GM12892 (cell line): ENCODE measurements at regions not wholly inside any gene's neighbourhood (a gene's known extent, or its start where the extent isn't known, plus 50 kb on each side); places are given as distances from the start of the nearest gene placed in this dataset.

Source experiments
- DNase-seq: peaks from one replicate; pipeline ENCODE4 v3.0.0; 2011; ENCODE audit not compliant: insufficient read length
- FAIRE-seq: peaks from 2 replicates; lab custom pipeline; 2011; peaks lifted over from hg19 to GRCh38; lab: Jason Lieb, UNC
- POLR2A ChIP-seq: IDR thresholded peaks from 2 replicates; pipeline ENCODE4 v1.6.1; 2011; ENCODE audit warnings: low read depth, low read length, control low read depth
- POLR2AphosphoS5 ChIP-seq: IDR thresholded peaks from 2 replicates; pipeline ENCODE4 v1.6.1; 2011; ENCODE audit warnings: low read depth, low read length, control low read depth
- TAF1 ChIP-seq: IDR thresholded peaks from 2 replicates; pipeline ENCODE4 v1.6.1; 2011; ENCODE audit warnings: low read depth, mild to moderate bottlenecking, control low read depth, low read length, borderline replicate concordance

DNA sequence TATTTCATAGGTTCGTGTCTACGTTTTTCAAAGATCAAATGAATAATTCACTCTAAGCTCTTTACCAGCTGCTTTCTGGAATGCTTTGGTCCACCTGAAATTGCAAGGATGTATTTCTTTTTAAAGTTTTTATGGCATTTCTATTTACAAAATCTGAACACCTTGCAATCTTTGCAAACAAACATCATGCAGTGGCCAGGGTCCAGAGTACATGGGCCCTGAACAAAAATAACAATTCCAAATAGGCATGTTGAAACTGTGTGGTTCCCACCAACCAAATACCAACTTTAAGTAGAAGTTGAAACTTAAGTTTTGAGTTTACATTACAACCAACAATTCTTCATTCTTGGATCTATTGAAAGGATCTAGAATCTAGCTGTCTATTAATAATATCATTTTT, 180.1 kb upstream of the FTMT start:
- no peak for TF ChIP-seq POLR2AphosphoS5
- TF ChIP-seq TAF1, result no peak
- no peak for TF ChIP-seq POLR2A
- no peak for DNase-seq
- FAIRE-seq, result no peak

GRCh38 chr5:121675924-121676323, 175.8 kb upstream of the FTMT start:
- FAIRE-seq, result no peak
- no peak for DNase-seq
- TF ChIP-seq TAF1 (no peak), POLR2AphosphoS5 (no peak), POLR2A (no peak)

DNA sequence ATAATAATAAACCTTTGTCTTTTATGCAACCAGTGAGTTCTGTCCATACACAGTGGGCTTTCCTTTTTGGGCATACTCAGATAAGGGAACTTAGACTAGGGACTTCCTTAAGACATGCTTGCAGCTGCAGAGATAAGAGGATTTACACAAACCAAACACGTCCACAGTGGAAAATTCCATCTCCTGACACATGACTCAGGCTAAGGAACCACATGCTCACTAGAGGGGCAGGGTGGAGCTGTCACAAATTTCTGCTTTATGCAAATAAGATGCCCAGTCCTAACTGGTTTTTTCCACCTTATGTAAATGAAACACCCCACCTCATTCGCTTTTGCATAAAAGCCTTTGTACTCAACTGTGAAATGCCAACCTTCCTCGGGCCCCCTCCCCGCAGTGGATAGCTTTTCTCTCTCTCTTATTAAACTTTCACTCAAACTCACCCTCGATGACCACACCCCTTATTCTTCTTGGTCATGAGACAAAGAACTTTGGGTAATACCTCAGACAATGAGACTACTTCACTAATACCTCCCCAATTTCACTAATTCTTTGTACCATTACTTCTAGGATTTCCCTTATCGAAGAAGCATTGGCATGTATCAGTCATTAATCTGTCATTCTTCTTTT, 170.3 kb upstream of the FTMT start:
- no peak for TF ChIP-seq TAF1
- no peak for TF ChIP-seq POLR2AphosphoS5
- TF ChIP-seq POLR2A, result no peak
- DNase-seq, result no peak
- FAIRE-seq, result no peak

- FAIRE-seq (no peak), DNase-seq (no peak)
- TF ChIP-seq TAF1 (no peak), POLR2A (no peak), POLR2AphosphoS5 (no peak)
These were observed 163.6 kb upstream of the FTMT start for GRCh38 chr5:121688126-121688525.

DNA sequence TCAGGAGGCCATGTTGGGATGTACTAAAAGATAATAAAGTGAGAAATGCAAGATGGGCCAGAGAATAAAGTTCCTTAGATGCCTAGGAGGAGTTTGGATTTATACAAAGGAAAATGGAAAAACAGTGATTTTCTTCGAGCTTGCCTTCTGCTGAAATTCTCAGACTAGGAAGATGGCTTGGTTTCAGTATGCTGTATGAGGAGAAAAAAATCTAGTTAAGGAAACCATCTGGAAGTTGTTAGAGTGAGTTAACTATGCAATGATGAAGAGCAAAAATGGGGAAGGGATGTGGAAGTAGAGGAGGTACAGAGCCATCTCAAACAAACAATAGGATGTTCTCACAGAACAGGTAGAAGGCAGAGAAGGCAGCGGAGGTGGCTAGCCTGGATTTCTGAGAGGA, 162.9 kb upstream of the FTMT start:
- FAIRE-seq (no peak), DNase-seq (no peak)
- TF ChIP-seq POLR2A, result no peak
- TF ChIP-seq TAF1, result no peak
- no peak for TF ChIP-seq POLR2AphosphoS5

- FAIRE-seq, result no peak
- TF ChIP-seq POLR2A, result no peak
- TF ChIP-seq POLR2AphosphoS5, result no peak
- no peak for TF ChIP-seq TAF1
- DNase-seq, result no peak
These were observed 160.2 kb upstream of the FTMT start for GRCh38 chr5:121691478-121691877.

DNA sequence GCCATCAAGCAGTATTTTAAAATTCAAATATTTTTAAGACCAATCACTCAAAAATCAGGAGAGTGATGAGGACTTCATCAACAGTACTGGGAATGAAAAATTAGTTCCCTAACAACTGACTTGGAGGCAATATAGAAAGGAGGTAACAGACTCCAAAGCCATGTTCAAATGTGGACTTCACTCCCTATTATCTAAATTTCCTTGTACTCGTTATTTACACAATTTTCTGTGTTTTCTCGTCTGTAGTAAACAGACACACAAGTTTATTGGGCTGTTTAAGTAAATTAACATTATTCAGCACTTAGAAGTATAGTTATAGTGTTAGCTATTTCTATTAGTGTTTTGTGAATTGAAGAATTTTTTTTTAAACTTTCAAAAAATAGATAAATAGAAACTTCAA, 159.5 kb upstream of the FTMT start:
- DNase-seq (no peak), FAIRE-seq (no peak)
- no peak for TF ChIP-seq POLR2AphosphoS5
- TF ChIP-seq POLR2A, result no peak
- TF ChIP-seq TAF1, result no peak

- DNase-seq (no peak), FAIRE-seq (no peak)
- TF ChIP-seq POLR2AphosphoS5 (no peak), POLR2A (no peak), TAF1 (no peak)
These were observed 157.8 kb upstream of the FTMT start for GRCh38 chr5:121693864-121694263.

GRCh38 chr5:121695307-121695706, 156.4 kb upstream of the FTMT start:
- no peak for FAIRE-seq
- TF ChIP-seq POLR2A, result no peak
- TF ChIP-seq TAF1, result no peak
- no peak for TF ChIP-seq POLR2AphosphoS5
- DNase-seq, result no peak

DNA sequence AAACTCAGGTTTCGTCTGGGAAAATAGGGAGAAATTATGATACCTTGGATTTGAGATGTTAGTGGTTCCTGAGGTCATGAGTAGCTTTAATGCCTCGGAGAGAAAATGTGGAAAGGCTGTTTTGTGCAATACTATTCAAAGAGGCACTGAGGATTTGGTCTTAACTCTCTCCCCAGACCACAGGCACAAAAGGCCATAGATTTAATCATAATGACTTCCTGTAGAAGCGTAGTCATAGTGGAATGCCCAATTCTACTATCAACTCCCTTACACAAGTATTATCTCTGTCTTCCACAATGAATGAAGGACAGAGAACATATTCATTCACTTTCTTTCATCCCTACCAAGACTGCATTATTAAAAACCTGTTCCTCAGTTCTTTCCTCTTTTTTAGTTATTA, 153.0 kb upstream of the FTMT start:
- no peak for TF ChIP-seq TAF1
- no peak for TF ChIP-seq POLR2AphosphoS5
- no peak for TF ChIP-seq POLR2A
- no peak for DNase-seq
- FAIRE-seq, result no peak

- DNase-seq (no peak), FAIRE-seq (no peak)
- TF ChIP-seq POLR2A (no peak), POLR2AphosphoS5 (no peak), TAF1 (no peak)
These were observed 150.0 kb upstream of the FTMT start for GRCh38 chr5:121701731-121702130.

GRCh38 chr5:121702682-121703081, 149.0 kb upstream of the FTMT start:
- no peak for DNase-seq
- TF ChIP-seq POLR2AphosphoS5 (no peak), TAF1 (no peak), POLR2A (no peak)
- FAIRE-seq, result no peak

DNA sequence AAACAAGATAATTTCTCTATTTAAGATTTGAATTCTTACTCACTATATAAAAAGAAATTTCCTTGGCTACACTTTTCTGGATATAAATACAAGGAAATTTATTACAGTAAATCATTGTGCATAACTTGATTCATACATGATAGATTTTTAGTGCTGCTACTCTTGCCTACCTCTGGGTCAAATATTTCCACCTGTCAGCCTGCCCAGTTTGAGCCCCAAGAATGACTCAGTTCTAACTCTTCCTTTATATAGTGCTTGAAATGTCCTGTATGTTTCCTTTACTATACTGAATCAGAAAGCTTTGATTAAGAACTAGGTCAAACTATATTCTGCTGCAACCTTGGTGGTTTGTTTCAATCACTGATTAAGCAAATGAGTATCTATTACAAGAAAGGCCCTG, 147.4 kb upstream of the FTMT start:
- TF ChIP-seq POLR2AphosphoS5 (no peak), TAF1 (no peak), POLR2A (no peak)
- DNase-seq (no peak), FAIRE-seq (no peak)
